ENCODE measurements at regions not wholly inside any gene's neighbourhood (a gene's known extent, or its start where the extent isn't known, plus 50 kb on each side); places are given as distances from the start of the nearest gene placed in this dataset.

GRCh38 chr4:103902730-103903129 lies 182.9 kb upstream of the TACR3 start:
- H3K9me3 ChIP-seq (replicated peaks; ENCODE audit: insufficient read depth, low read length), result no peaks in the 10 kb centered on the region
- H3K4me1 ChIP-seq (ENCODE audit: low read length), result no peaks in the 10 kb centered on the region
- no peaks in the 10 kb centered on the region for H3K27me3 ChIP-seq (replicated peaks; ENCODE audit: insufficient read depth, low read length)
- H3K9me2 ChIP-seq (replicated peaks; ENCODE audit: insufficient read depth, low read length), result no peaks in the 10 kb centered on the region
- no peaks in the 10 kb centered on the region for H3K79me2 ChIP-seq (ENCODE audit: low read length)
- no peak overlapping the region for H3K27ac ChIP-seq (ENCODE audit: low read length)
- H4K20me1 ChIP-seq (ENCODE audit: insufficient read depth, low read length), result no peaks in the 10 kb centered on the region
- TF ChIP-seq EZH2 (optimal IDR thresholded peaks at IDR 0.05; ENCODE audit: low read depth, low read length), result no peak
- no peak for TF ChIP-seq CTCF (IDR thresholded peaks at IDR 0.05; ENCODE audit: low read length)
- TF ChIP-seq EZH2phosphoT487 (IDR thresholded peaks at IDR 0.05; ENCODE audit: low read length), result no peak
- no peaks in the 10 kb centered on the region for H3K36me3 ChIP-seq (replicated peaks; ENCODE audit: insufficient read depth, low read length)
- DNase-seq, result no peak
- H3K9ac ChIP-seq (ENCODE audit: low read length), result no peak overlapping the region
- no peaks in the 10 kb centered on the region for H3F3A ChIP-seq (ENCODE audit: insufficient read depth, low read length)
- H3K4me3 ChIP-seq (ENCODE audit: low read length), result no peak overlapping the region
- H3K4me2 ChIP-seq (ENCODE audit: low read depth, low read length), result no peak overlapping the region
- H2AFZ ChIP-seq (ENCODE audit: low read length), result no peak overlapping the region

DNA sequence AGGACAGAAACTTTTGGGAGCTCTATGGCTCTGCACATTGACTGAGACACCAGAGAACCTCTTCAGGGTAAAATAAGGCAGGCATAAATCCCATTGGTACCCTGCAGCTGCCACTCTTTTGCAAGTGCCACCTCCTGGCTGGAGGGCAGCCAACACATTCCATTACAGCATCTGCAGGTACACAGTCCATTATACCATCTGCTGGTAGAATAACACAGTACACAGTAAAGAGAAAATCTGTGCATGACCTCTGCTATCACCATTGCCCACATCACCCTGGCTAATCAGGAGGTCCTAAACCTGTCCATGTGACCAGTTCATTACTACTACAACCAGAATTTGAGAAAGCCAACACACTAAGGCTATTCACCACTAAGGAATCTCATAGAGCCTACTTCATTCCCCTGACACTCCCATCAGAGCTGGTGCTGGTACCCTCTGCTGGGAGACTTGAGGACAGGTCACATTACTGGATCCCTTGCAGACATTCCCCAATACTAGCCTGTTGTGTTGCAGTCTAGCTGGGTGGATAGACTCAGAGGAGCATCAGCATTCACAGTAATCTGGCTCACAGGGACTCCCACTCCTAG lies 176.2 kb upstream of the TACR3 start:
- no peak overlapping the region for H2AFZ ChIP-seq (ENCODE audit: low read length)
- no peaks in the 10 kb centered on the region for H3K9me2 ChIP-seq (replicated peaks; ENCODE audit: insufficient read depth, low read length)
- no peak overlapping the region for H3K27ac ChIP-seq (ENCODE audit: low read length)
- H3K4me2 ChIP-seq (ENCODE audit: low read depth, low read length), result no peak overlapping the region
- H3K9me3 ChIP-seq (replicated peaks; ENCODE audit: insufficient read depth, low read length), result no peaks in the 10 kb centered on the region
- H3K79me2 ChIP-seq (ENCODE audit: low read length), result no peaks in the 10 kb centered on the region
- no peak overlapping the region for H3K4me3 ChIP-seq (ENCODE audit: low read length)
- H3F3A ChIP-seq (ENCODE audit: insufficient read depth, low read length), result no peaks in the 10 kb centered on the region
- no peaks in the 10 kb centered on the region for H3K4me1 ChIP-seq (ENCODE audit: low read length)
- no peak overlapping the region for H3K9ac ChIP-seq (ENCODE audit: low read length)
- H3K36me3 ChIP-seq (replicated peaks; ENCODE audit: insufficient read depth, low read length), result no peaks in the 10 kb centered on the region
- DNase-seq, result no peak
- TF ChIP-seq EZH2phosphoT487 (IDR thresholded peaks at IDR 0.05; ENCODE audit: low read length), result no peak
- TF ChIP-seq CTCF (IDR thresholded peaks at IDR 0.05; ENCODE audit: low read length), result no peak
- TF ChIP-seq EZH2 (optimal IDR thresholded peaks at IDR 0.05; ENCODE audit: low read depth, low read length), result no peak
- no peaks in the 10 kb centered on the region for H4K20me1 ChIP-seq (ENCODE audit: insufficient read depth, low read length)
- no peaks in the 10 kb centered on the region for H3K27me3 ChIP-seq (replicated peaks; ENCODE audit: insufficient read depth, low read length)

- no peaks in the 10 kb centered on the region for H3K27me3 ChIP-seq (replicated peaks; ENCODE audit: insufficient read depth, low read length)
- DNase-seq, result no peak
- H3F3A ChIP-seq (ENCODE audit: insufficient read depth, low read length), result no peaks in the 10 kb centered on the region
- no peak overlapping the region for H3K4me2 ChIP-seq (ENCODE audit: low read depth, low read length)
- H3K9me2 ChIP-seq (replicated peaks; ENCODE audit: insufficient read depth, low read length), result no peaks in the 10 kb centered on the region
- H3K79me2 ChIP-seq (ENCODE audit: low read length), result no peaks in the 10 kb centered on the region
- no peaks in the 10 kb centered on the region for H3K36me3 ChIP-seq (replicated peaks; ENCODE audit: insufficient read depth, low read length)
- no peak overlapping the region for H3K4me3 ChIP-seq (ENCODE audit: low read length)
- no peaks in the 10 kb centered on the region for H3K9me3 ChIP-seq (replicated peaks; ENCODE audit: insufficient read depth, low read length)
- no peak overlapping the region for H3K9ac ChIP-seq (ENCODE audit: low read length)
- no peaks in the 10 kb centered on the region for H4K20me1 ChIP-seq (ENCODE audit: insufficient read depth, low read length)
- H3K27ac ChIP-seq (ENCODE audit: low read length), result no peak overlapping the region
- no peak overlapping the region for H2AFZ ChIP-seq (ENCODE audit: low read length)
- H3K4me1 ChIP-seq (ENCODE audit: low read length), result no peaks in the 10 kb centered on the region
- no peak for TF ChIP-seq EZH2phosphoT487 (IDR thresholded peaks at IDR 0.05; ENCODE audit: low read length)
- TF ChIP-seq EZH2 (optimal IDR thresholded peaks at IDR 0.05; ENCODE audit: low read depth, low read length), result no peak
- TF ChIP-seq CTCF (IDR thresholded peaks at IDR 0.05; ENCODE audit: low read length), result no peak
These were observed 172.8 kb upstream of the TACR3 start for GRCh38 chr4:103892586-103892985.

Measured in MM.1S (cell line).